Large intestine (tissue), 3 donors: ENCODE measurements at regions not wholly inside any gene's neighbourhood (a gene's known extent, or its start where the extent isn't known, plus 50 kb on each side); places are given as distances from the start of the nearest gene placed in this dataset.
A peak's percentile ranks its signal among the peaks of the same experiment; 100 is the strongest.

Experiments
- DNase-seq, 2 donors: peaks; one replicate each; pipeline versions ENCODE4 v3.0.0 to v3.0.0-alpha.2; 2013
- H3K27ac ChIP-seq: one replicate; pipeline ENCODE4 v1.5.1; 2013; ENCODE audit warnings: low read length
- H3K27me3 ChIP-seq: 2 replicates; pipeline ENCODE4 v1.6.1; 2013; ENCODE audit warnings: low read length; ENCODE audit not compliant: control insufficient read depth, insufficient read depth
- H3K36me3 ChIP-seq: 2 replicates; pipeline ENCODE4 v1.6.1; 2013; ENCODE audit warnings: low read length; ENCODE audit not compliant: control insufficient read depth, insufficient read depth
- H3K4me1 ChIP-seq: one replicate; pipeline ENCODE4 v1.6.1; 2013; ENCODE audit warnings: low read length; ENCODE audit not compliant: control insufficient read depth, insufficient read depth
- H3K4me3 ChIP-seq: one replicate; pipeline ENCODE4 v1.5.1; 2013; ENCODE audit warnings: low read length
- H3K9me3 ChIP-seq: one replicate; pipeline ENCODE4 v1.6.1; 2013; ENCODE audit warnings: mild to moderate bottlenecking, low read depth, low read length, moderate library complexity; ENCODE audit not compliant: control insufficient read depth
- WGBS: methylation state at CpG from one replicate; pipeline ENCODE4 v1.1.5; 2013; ENCODE audit warnings: low lambda C conversion rate; ENCODE audit not compliant: insufficient coverage; 5-methylcytosine and 5-hydroxymethylcytosine counted together

DNA sequence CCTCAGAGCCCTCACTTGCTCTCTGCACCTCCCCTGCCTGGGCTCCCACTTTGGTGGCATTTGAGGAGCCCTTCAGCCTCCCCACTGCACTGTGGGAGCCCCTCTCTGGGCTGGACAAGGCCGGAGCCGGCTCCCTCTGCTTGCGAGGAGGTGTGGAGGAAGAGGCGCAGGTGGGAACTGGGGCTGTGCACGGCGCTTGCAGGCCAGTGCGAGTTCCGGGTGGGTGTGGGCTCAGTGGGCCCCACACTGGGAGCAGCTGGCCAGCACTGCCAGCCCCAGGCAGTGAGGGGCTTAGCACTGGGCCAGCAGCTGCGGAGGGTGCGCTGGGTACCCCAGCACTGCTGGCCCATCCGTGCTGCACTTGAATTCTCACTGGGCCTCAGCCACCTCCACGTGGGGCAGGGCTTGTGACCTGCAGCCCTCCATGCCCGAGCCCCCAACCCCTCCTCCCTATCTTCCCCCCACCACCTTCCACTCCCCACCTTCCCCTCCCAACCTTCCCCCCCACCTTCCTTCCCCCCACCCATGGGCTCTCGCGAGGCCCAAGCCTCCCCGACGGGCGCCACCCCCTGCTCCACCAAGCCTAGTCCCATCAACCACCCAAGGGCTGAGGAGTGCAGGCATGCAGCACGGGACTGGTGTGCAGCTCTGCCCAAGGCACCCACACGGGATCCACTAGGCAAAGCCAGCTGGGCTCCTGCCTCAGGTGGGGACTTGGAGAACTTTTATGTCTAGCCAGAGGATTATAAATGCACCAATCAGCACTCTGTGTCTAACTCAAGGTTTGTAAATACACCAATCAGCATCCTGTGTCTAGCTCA lies 113.5 kb upstream of the BEND4 start:
- no peak overlapping the region for H3K27ac ChIP-seq
- H3K4me3 ChIP-seq, result no peak overlapping the region
- no peaks in the 10 kb centered on the region for H3K27me3 ChIP-seq
- DNase-seq, result no peak
- peaks cover 7% of the 10 kb centered on the region for H3K9me3 ChIP-seq
- no peaks in the 10 kb centered on the region for H3K36me3 ChIP-seq
- WGBS, result no CpG with 5 or more reads among the region's 20 CpGs
- no peaks in the 10 kb centered on the region for H3K4me1 ChIP-seq

DNA sequence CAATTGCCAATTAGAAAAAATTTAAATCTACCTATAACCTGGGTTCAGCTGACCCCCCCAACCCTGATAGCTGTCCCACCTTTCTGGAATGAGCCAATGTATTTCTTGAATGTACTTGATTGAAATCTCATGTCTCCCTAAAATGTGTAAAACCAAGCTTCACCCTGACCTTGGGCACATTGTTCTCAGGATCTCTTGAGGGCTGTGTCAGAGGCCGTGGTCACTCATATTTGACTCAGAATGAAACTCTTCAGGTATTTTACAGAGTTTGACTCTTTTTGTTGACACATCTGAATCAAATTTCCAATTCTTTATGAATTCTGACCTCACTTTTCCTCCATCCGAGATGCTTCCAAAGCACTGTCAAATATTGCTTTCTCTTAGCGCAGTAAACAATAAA lies 115.3 kb upstream of the BEND4 start:
- Histone ChIP-seq H3K4me3 (no peak overlapping the region), H3K27me3 (no peaks in the 10 kb centered on the region), H3K4me1 (no peaks in the 10 kb centered on the region), H3K36me3 (no peaks in the 10 kb centered on the region), H3K9me3 (peaks cover 7% of the 10 kb centered on the region), H3K27ac (no peak overlapping the region)
- no CpG with 5 or more reads among the region's 3 CpGs for WGBS
- DNase-seq, result no peak

DNA sequence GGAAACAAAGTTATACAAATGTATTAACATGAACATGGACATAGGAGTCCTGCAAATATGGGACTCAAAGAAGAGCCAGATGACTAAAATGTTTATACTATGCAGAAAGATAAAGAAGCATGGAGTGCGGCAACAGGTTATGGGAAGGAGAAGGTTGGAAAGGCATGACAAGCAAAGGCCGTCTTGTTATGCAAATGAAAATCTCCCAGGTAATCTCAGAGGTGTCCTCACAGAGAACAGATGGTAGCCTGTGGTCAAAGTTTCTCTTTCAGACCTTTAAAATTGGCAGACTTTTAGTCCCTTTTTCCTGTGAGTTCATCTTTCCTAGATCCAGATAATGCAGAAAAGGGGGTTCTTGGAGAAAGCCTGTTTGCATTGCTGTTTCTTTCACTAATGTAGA lies 116.4 kb upstream of the BEND4 start:
- H3K27me3 ChIP-seq, result no peaks in the 10 kb centered on the region
- peaks cover 7% of the 10 kb centered on the region for H3K9me3 ChIP-seq
- no peak overlapping the region for H3K27ac ChIP-seq
- WGBS, result 100% methylated on average over 1 of the region's 2 CpGs
- H3K4me3 ChIP-seq, result no peak overlapping the region
- H3K4me1 ChIP-seq, result no peaks in the 10 kb centered on the region
- DNase-seq, result no peak
- no peaks in the 10 kb centered on the region for H3K36me3 ChIP-seq

GRCh38 chr4:42271096-42271495 lies 118.6 kb upstream of the BEND4 start:
- no peak for DNase-seq
- H3K4me3 ChIP-seq, result no peak overlapping the region
- H3K36me3 ChIP-seq, result no peaks in the 10 kb centered on the region
- H3K9me3 ChIP-seq, result no peaks in the 10 kb centered on the region
- WGBS, result no CpG with 5 or more reads among the region's 3 CpGs
- H3K27me3 ChIP-seq, result no peaks in the 10 kb centered on the region
- H3K27ac ChIP-seq, result no peak overlapping the region
- no peaks in the 10 kb centered on the region for H3K4me1 ChIP-seq

- no peaks in the 10 kb centered on the region for H3K27me3 ChIP-seq
- no peaks in the 10 kb centered on the region for H3K9me3 ChIP-seq
- no peaks in the 10 kb centered on the region for H3K4me1 ChIP-seq
- WGBS, result 80% methylated on average over 1 of the region's 2 CpGs
- H3K36me3 ChIP-seq, result no peaks in the 10 kb centered on the region
- no peak overlapping the region for H3K27ac ChIP-seq
- no peak overlapping the region for H3K4me3 ChIP-seq
- DNase-seq, result no peak
These were observed 120.0 kb upstream of the SHISA3 start for GRCh38 chr4:42277291-42277690.

GRCh38 chr4:42278709-42279324 lies 118.5 kb upstream of the SHISA3 start:
- no peak overlapping the region for H3K4me3 ChIP-seq
- peaks cover 3% of the 10 kb centered on the region for H3K27me3 ChIP-seq
- H3K36me3 ChIP-seq, result no peaks in the 10 kb centered on the region
- no peaks in the 10 kb centered on the region for H3K4me1 ChIP-seq
- DNase-seq, result no peak
- WGBS, result 90% methylated on average over 8 of the region's 15 CpGs
- no peak overlapping the region for H3K27ac ChIP-seq
- H3K9me3 ChIP-seq, result no peaks in the 10 kb centered on the region

DNA sequence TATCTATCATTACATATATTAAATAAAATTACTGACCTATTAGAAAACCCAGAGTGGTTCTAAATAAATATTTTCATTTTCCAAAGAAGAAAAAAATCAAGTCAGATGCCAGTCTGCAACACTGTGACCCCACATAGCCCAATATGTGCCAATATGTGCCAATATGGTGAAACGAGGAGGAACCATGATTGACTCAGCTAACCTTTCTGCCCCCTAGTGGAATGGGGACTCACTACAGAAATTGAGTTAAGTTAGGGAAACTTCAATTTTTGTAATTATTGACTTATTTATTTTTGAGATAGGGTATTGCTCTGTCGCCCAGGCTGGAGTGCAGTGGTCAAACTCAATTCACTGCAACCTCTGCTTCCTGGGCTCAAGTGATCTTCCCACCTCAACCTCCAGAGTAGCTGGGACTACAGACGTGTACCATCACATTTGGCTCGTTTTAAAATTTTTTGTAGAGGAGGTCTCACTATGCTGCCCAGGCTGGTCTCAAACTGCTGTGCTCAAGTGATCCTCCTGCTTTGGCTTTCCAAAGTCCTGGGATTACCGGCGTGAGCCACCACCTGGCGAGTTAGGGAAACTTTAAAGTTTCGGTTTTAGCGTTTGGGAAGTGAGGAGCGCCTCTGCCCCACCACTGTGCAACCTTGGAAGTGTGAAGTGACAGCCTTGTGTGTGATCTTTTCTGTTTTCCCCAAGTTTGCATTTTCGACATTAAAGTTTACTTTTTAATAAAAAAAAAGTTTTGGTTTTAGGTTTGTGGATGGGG lies 116.8 kb upstream of the SHISA3 start:
- Histone ChIP-seq H3K9me3 (no peaks in the 10 kb centered on the region), H3K27ac (no peak overlapping the region), H3K4me1 (no peaks in the 10 kb centered on the region), H3K36me3 (no peaks in the 10 kb centered on the region), H3K4me3 (no peak overlapping the region), H3K27me3 (peaks cover 3% of the 10 kb centered on the region)
- no peak for DNase-seq
- no CpG with 5 or more reads among the region's 11 CpGs for WGBS

DNA sequence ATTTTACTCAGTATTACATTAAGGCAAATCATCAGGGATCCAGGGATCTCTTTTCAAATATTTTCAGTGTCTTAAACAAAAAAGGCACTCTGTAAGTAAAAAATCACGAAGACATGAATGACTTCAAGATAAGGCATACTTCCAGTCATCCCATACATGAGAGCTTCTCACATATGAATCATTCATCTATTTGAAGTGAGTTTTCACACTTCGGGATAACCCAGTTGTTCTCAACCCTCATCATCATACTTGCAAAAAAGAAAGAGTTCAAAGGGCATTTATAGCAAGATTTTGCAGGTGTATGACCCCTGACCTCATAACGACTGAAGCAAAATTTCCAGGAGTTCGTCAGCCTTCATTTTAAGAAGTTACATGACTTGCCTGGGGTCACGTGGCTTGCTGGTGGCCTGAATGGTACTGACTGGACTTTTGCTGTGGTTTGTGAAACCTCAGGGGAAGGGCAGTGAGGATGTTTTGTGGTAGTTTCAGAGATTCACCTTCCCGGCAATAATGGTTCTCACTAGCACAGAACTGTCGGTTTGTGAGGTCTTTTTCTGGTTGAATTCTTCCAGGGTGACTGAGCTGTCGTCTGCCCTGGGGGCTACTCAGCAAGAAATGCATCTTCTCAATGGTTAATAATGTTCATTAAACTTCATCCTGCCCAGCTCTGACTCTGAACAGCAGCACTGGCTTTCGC lies 115.8 kb upstream of the SHISA3 start:
- no peak for DNase-seq
- peaks cover 3% of the 10 kb centered on the region for H3K27me3 ChIP-seq
- no peak overlapping the region for H3K4me3 ChIP-seq
- H3K36me3 ChIP-seq, result no peaks in the 10 kb centered on the region
- no peaks in the 10 kb centered on the region for H3K4me1 ChIP-seq
- WGBS, result no CpG with 5 or more reads among the region's 9 CpGs
- H3K27ac ChIP-seq, result no peak overlapping the region
- no peaks in the 10 kb centered on the region for H3K9me3 ChIP-seq

DNA sequence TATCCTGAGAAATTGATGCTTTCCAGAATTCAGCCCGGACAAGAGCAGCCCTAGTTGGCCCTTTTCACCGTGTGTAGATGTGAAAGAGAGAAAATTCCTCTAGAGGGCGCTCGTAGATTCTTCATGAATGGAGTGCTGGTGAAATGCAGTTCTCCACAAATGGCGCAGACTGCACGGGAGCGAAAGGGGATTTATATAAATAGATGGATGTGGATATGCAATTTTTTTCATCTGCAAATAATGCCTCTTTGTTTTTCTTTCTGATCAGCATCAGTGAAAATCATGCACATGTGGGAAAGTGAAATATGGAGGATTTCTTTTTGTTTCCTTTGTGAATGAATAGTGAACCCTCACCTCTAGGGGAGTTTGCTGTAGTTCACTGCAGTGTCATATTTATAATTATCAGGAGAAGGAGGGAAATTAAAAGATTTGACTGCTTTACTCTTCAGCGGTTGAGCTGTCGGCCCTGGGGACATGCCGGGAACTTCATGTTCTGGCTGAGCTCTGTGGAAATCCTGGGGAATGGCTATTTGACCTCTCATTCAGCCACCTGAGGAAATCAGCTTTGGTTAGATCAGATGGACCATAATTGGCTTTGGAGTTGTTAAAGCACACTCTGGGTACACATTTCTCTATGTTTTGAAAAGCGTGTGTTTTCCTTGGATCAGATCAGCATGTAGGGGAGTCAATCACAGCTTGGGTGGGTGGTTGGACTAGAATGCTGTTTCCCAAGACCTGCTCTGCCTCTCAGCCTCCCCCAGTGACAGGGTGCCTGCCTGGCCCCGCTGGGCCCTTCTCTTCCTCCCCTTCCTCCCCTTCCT lies 115.0 kb upstream of the SHISA3 start:
- Histone ChIP-seq H3K27ac (no peak overlapping the region), H3K4me1 (no peaks in the 10 kb centered on the region), H3K9me3 (no peaks in the 10 kb centered on the region), H3K4me3 (no peak overlapping the region), H3K36me3 (no peaks in the 10 kb centered on the region), H3K27me3 (peaks cover 3% of the 10 kb centered on the region)
- WGBS, result 0% methylated on average over 3 of the region's 12 CpGs
- DNase-seq, result peak; percentile 40 to 56
